GM19395 (cell line): ENCODE measurements at regions not wholly inside any gene's neighbourhood (a gene's known extent, or its start where the extent isn't known, plus 50 kb on each side); places are given as distances from the start of the nearest gene placed in this dataset.
"Not testable (repeated sequence)": the region's sequence is repeated elsewhere in the genome, so short reads cannot be mapped to it uniquely, and the experiment has no call there.

Source experiments
- ATAC-seq: cut with Tn5 transposase; IDR thresholded peaks from one replicate; pipeline ENCODE4 v1.9.1; 2021; ENCODE audit warnings: mild to moderate bottlenecking, moderate library complexity; ENCODE audit not compliant: unreplicated experiment

- not testable (repeated sequence) for ATAC-seq
Measured at GRCh38 chrX:19229896-19230295, 107.6 kb upstream of the ADGRG2 start.

GRCh38 chrX:19237901-19238300 is 105.8 kb upstream of the PDHA1 start:
- ATAC-seq: no peak

DNA sequence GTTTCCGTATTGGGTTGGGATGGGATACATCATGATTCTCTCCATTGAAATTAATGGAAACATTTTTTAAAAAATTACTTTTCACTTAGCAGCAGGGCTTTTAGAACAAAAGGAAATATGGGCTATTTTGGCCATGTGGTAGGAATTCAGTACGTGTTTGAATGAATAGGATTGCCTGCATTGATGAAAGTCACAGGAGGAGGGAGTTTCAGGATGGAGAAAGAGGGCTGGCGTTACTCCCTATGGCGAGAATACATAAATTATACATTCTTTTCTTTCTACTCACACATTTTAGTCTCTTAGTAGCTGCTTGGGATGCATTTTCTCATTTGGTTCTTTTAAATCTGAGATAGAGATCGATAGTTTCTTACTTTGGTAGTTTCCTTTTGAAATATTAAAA is 100.3 kb upstream of the PDHA1 start:
- no peak for ATAC-seq

DNA sequence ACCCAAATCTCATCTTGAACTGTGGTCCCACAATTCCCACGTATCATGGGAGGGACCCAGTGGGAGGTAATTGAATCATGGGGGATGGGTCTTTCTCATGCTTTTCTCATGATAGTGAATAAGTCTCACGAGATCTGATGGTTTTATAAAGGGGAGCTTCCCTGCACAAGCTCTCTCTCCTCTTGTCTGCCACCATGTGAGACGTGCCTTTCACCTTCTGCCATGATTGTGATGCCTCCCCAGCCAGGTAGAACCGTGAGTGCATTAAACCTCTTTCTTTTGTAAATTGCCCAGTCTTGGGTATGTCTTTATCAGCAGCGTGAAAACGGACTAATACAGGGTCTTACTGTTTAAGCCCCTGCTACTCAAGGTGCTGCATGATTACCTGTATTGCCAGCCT is 98.8 kb upstream of the PDHA1 start:
- ATAC-seq: not testable (repeated sequence)

DNA sequence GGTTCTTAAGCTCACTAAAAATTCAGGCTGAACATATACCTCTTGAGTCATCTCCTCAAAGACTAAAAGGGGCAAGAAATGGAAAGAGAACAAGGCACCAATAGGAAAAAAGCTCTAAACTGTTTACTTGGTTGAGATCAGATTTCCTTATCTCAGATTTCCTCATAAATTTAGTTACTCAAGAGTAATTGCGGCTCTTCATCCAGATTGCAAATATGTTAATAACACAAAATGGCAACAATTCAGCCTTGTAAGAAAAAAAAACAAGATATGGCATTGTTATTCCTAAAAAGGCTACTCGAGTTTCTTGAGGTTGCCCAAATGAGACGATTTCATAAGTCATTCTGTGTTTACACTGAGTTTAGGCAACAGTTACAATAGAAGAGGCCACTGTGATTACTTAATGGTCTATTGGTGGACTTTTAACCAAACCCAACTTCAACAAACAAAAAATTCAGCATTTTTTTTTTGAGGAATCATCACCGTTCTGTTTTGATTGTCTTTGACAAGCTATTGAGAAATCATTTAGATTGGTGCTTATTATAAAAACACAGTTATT is 97.9 kb upstream of the PDHA1 start:
- no peak for ATAC-seq

DNA sequence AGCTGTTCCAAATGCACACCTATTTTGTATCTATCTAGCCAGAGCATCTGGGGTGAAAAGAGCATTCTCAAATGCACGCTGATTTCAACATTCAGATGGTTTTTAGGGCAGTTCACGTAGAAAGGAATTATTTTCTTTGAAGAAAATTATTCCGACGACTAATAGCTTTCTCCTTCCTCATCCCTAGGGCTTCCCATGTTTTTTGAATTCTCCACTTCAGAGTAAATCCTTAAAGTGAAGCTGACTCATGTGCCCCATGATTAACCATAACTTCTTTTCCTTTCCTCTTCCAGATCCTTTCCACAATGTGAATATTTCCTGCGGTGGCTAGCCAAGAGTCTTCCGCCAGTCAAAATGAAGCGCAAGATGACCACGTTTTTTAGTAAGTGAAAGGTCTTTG is 86.7 kb upstream of the PDHA1 start:
- no peak for ATAC-seq

GRCh38 chrX:19261026-19261425 is 82.7 kb upstream of the PDHA1 start:
- not testable (repeated sequence) for ATAC-seq

DNA sequence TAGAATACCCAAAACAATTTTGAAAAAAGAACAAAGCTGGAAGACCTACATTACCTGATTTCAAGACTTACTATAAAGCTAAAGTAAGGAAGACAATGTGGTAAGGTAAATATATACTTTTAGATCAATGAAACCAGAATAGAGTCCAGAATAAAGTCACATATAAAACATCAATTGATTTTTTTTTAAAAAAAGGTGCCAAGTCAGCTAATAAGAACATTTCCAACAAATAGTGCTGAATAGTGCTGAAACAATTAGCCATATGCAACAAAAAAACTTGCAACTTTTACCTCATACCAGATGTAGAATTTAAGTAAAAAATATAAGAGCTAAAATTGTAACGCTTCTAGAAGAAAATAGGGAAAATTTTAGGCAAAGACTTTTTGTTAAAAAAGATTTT is 73.0 kb upstream of the PDHA1 start:
- no peak for ATAC-seq

DNA sequence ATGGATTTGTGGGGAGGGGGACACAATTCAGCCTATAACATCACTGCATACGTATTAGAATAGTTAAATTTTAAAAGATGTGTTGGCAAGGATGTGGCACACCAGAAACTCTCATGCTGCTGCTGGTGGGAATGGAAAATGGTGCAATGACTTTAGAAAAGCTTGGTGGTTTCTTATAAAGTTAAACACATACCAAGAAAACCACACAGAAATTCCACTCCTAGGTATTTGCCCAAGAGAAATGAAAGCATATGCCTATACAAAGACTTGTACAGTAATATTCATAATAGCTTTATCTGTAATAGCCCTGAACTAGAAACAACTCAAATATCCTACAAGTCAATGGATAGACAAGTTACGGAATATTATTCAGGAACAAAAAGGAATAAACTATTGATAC is 71.3 kb upstream of the PDHA1 start:
- no peak for ATAC-seq

DNA sequence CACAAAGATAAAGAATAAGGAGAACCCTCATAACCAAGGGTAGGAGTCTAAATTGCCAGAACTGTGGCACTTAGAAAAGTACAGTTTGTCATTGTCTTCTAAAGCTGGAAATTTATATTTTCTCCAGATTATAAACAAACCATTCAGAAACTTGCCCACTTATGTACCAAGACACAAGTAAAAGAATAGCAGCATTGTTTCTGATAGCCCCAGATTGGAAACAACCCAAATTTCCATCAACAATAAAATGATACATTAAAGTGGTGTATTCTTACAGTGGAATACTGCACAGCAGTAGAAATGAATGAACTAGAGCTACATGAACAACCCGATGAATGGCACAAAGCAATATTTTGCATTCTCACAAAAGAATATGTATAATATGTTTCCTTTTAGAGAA is 63.1 kb upstream of the PDHA1 start:
- no peak for ATAC-seq

- ATAC-seq: no peak
Measured at GRCh38 chrX:19281256-19281655, 62.5 kb upstream of the PDHA1 start.

DNA sequence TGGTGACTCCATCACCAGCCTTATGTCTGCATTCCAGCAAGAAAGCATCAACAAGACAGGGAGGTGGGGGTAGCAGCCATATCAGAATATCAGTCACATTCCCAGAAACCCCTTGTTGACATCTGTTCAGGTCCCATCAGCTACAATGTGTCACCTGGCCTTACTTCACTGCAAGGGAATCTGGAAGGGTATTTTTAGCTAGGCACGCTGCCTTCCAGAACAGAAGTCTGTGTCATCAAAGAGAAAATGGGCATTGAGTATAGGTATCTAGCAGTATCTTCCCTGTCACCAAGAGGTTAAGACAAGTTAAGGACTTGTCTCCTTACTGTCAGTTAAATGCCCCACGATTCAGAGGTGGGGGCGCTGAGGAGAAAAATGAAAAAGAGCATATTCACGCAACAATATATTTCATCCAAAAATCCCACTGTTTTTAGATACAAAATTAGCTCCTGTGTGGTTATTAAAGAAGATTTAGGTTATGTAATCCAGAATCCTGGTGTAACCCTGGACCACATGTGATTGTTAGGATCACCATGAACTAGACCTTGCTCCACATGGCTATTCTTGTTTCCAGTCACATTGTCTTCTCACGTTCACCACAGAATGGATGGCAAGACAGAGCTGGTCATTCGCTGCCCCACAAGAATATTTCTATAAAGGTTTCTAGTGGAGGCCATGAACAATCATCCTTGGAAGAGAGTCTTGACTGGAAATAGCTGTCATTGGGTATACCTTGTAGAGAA is 60.0 kb upstream of the PDHA1 start:
- no peak for ATAC-seq

- ATAC-seq: no peak
Measured at GRCh38 chrX:19285857-19286256, 57.9 kb upstream of the PDHA1 start.

GRCh38 chrX:19291086-19291485 is 52.6 kb upstream of the PDHA1 start:
- no peak for ATAC-seq

DNA sequence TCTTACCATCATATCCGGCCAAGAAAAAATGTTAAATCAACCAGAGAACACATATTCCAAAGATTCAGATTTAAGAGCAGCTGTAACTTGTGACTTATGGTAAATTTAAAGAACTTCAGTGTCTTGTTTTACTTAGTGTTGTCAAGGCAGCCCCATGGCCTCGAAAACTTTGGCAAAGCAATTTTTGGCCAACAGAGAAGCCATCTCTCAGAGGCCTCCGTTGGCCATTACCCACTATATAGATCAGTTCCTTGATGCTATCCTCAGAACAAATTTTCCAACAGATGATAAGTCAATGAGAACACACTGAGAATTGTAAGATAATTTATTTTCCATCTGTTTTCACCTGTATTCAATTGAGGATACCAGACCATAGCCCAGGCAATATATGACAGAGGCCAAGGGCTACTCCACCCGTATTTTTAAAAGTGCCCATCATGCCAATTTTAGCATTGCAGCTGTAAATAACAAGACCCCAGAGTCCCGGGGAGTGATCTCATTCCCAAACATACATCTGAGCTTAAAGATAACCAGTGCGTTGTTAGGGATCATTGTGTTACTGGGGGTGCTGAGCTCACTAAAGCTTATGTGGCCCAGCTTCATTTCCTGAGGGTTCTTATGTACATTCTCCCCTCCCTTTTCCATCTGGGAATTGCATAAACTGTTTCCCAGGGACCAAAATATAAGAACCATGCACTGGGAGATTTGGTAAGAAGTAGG is 50.0 kb upstream of the PDHA1 start:
- ATAC-seq: no peak
